ENCODE measurements at regions not wholly inside any gene's neighbourhood (a gene's known extent, or its start where the extent isn't known, plus 50 kb on each side); places are given as distances from the start of the nearest gene placed in this dataset.

DNA sequence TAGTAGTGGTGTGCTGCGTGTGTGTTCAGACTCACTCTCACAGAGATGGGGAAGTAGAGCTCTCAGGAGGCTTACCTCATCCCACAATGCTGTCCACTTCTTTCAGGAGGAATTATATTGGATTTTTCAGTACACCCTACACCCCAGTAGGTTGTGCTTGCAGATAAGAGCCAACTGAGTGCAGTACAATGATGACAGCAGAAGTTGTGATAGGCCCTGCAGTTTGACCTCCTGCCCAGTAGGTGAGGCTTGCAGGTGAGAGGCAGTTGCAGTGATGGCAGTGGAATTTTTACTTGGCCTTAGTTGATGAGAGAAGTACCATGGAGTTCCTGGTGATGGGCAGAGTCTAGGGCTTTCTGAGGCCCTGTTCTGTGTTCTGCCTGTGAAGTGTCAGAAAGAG lies 657.8 kb downstream of the KCNJ3 start:
- TF ChIP-seq, protein P1, sequence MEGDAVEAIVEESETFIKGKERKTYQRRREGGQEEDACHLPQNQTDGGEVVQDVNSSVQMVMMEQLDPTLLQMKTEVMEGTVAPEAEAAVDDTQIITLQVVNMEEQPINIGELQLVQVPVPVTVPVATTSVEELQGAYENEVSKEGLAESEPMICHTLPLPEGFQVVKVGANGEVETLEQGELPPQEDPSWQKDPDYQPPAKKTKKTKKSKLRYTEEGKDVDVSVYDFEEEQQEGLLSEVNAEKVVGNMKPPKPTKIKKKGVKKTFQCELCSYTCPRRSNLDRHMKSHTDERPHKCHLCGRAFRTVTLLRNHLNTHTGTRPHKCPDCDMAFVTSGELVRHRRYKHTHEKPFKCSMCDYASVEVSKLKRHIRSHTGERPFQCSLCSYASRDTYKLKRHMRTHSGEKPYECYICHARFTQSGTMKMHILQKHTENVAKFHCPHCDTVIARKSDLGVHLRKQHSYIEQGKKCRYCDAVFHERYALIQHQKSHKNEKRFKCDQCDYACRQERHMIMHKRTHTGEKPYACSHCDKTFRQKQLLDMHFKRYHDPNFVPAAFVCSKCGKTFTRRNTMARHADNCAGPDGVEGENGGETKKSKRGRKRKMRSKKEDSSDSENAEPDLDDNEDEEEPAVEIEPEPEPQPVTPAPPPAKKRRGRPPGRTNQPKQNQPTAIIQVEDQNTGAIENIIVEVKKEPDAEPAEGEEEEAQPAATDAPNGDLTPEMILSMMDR (IDR thresholded peaks at IDR 0.05), result no peak
- TF ChIP-seq EP300 (IDR thresholded peaks at IDR 0.05) (no peak), POLR2A (IDR thresholded peaks at IDR 0.05) (no peak), POLR2AphosphoS5 (IDR thresholded peaks at IDR 0.05) (no peak)

Measured in gastroesophageal sphincter (tissue), 3 donors.